ENCODE measurements at regions not wholly inside any gene's neighbourhood (a gene's known extent, or its start where the extent isn't known, plus 50 kb on each side); places are given as distances from the start of the nearest gene placed in this dataset.

- intact Hi-C loops (cut with DNase I), result no loop called here
- no peak overlapping the region for H3K27ac ChIP-seq
- H3K9me3 ChIP-seq, result no peaks in the 10 kb centered on the region
- no peaks in the 10 kb centered on the region for H3K36me3 ChIP-seq
- no peak overlapping the region for H3K4me3 ChIP-seq
- H3K4me1 ChIP-seq, result no peaks in the 10 kb centered on the region
- no peak for DNase-seq
- no peak for TF ChIP-seq CTCF (IDR thresholded peaks at IDR 0.05)
- H3K27me3 ChIP-seq, result no peaks in the 10 kb centered on the region
- H3K9ac ChIP-seq (ENCODE audit: low read depth in 2 of 2, low read length in 2 of 2), result no peak overlapping the region
These were observed 1110.3 kb upstream of the KLHL29 start for GRCh38 chr2:22274661-22275060.

- DNase-seq, result no peak
- Histone ChIP-seq H3K4me1 (no peaks in the 10 kb centered on the region), H3K27ac (no peak overlapping the region), H3K27me3 (no peaks in the 10 kb centered on the region), H3K9ac (ENCODE audit: low read depth in 2 of 2, low read length in 2 of 2) (no peak overlapping the region), H3K9me3 (no peaks in the 10 kb centered on the region), H3K36me3 (no peaks in the 10 kb centered on the region), H3K4me3 (no peak overlapping the region)
- no peak for TF ChIP-seq CTCF (IDR thresholded peaks at IDR 0.05)
- intact Hi-C loops (cut with DNase I), result no loop called here
These were observed 1108.3 kb upstream of the KLHL29 start for GRCh38 chr2:22276696-22277095.

- Histone ChIP-seq H3K36me3 (no peaks in the 10 kb centered on the region), H3K27me3 (no peaks in the 10 kb centered on the region), H3K9ac (ENCODE audit: low read depth in 2 of 2, low read length in 2 of 2) (no peak overlapping the region), H3K27ac (no peak overlapping the region), H3K4me3 (no peak overlapping the region), H3K9me3 (no peaks in the 10 kb centered on the region), H3K4me1 (no peaks in the 10 kb centered on the region)
- intact Hi-C loops (cut with DNase I), result no loop called here
- no peak for DNase-seq
- no peak for TF ChIP-seq CTCF (IDR thresholded peaks at IDR 0.05)
These were observed 1105.4 kb upstream of the KLHL29 start for GRCh38 chr2:22279541-22279940.

- DNase-seq, result no peak
- no peak overlapping the region for H3K4me3 ChIP-seq
- H3K27ac ChIP-seq, result no peak overlapping the region
- H3K27me3 ChIP-seq, result no peaks in the 10 kb centered on the region
- TF ChIP-seq CTCF (IDR thresholded peaks at IDR 0.05), result no peak
- no peaks in the 10 kb centered on the region for H3K9me3 ChIP-seq
- H3K4me1 ChIP-seq, result no peaks in the 10 kb centered on the region
- no peak overlapping the region for H3K9ac ChIP-seq (ENCODE audit: low read depth in 2 of 2, low read length in 2 of 2)
- intact Hi-C loops (cut with DNase I), result no loop called here
- no peaks in the 10 kb centered on the region for H3K36me3 ChIP-seq
These were observed 1103.9 kb upstream of the KLHL29 start for GRCh38 chr2:22281033-22281432.

- intact Hi-C loops (cut with DNase I), result no loop called here
- H3K4me3 ChIP-seq, result no peak overlapping the region
- TF ChIP-seq CTCF (IDR thresholded peaks at IDR 0.05), result no peak
- H3K4me1 ChIP-seq, result no peaks in the 10 kb centered on the region
- H3K27ac ChIP-seq, result no peak overlapping the region
- DNase-seq, result no peak
- no peak overlapping the region for H3K9ac ChIP-seq (ENCODE audit: low read depth in 2 of 2, low read length in 2 of 2)
- H3K27me3 ChIP-seq, result no peaks in the 10 kb centered on the region
- no peaks in the 10 kb centered on the region for H3K36me3 ChIP-seq
- no peaks in the 10 kb centered on the region for H3K9me3 ChIP-seq
These were observed 1102.8 kb upstream of the KLHL29 start for GRCh38 chr2:22282220-22282619.

- Histone ChIP-seq H3K9me3 (no peaks in the 10 kb centered on the region), H3K4me3 (no peak overlapping the region), H3K27ac (no peak overlapping the region), H3K36me3 (no peaks in the 10 kb centered on the region), H3K27me3 (no peaks in the 10 kb centered on the region), H3K9ac (ENCODE audit: low read depth in 2 of 2, low read length in 2 of 2) (no peak overlapping the region), H3K4me1 (no peaks in the 10 kb centered on the region)
- DNase-seq, result no peak
- intact Hi-C loops (cut with DNase I), result no loop called here
- TF ChIP-seq CTCF (IDR thresholded peaks at IDR 0.05), result no peak
These were observed 1102.1 kb upstream of the KLHL29 start for GRCh38 chr2:22282916-22283315.

Data from colonic mucosa (tissue), 4 donors.